GM10266 (cell line): ENCODE measurements at regions not wholly inside any gene's neighbourhood (a gene's known extent, or its start where the extent isn't known, plus 50 kb on each side); places are given as distances from the start of the nearest gene placed in this dataset.

Source experiments
- DNase-seq: peaks from one replicate; pipeline ENCODE4 v3.0.0; 2012; ENCODE audit errors: extremely low spot score
- TF ChIP-seq, protein P1 (sequence below): IDR thresholded peaks from 2 replicates; pipeline ENCODE4 v1.5.1; 2012; ENCODE audit warnings: mild to moderate bottlenecking, low read depth; ENCODE audit not compliant: control insufficient read depth, insufficient read depth; ENCODE audit errors: missing control alignments

DNA sequence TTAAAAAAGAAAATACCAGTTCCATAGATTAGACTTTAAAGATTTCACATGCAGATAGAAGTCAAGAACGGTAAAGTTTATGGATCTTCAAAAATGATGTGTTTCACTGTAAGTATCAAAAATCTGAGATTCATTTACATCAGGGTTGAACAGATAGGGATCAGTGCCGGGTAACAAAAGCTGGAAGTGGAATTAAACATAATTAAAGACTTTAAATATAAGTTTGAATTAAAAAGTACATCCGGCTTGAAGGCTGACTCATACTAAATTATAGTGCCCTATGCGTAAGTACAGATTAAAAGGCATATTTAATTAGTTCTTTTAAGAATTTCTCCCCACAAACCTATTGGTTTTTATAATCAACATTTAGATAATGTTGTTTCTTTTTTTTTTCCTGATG, 312.7 kb downstream of the PRL start:
- DNase-seq: no peak

DNA sequence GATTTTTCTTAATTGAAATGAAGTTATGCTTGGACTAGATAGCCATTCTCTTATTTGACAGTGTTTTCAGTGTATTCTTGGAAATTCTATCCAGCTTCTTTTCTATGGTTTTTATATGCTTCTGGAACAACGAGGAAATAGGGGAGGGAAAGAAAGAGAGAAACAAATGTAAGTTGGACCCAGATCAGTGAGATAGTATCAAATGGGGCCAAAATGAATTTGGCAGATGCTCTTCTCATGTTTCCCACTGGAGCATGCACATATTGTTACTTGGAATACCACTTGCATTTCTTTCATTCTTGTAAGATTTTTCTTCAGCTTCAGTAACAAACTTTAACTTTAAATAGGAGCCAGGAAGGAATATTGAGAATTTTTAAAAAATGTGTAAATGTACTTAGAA, 312.3 kb downstream of the PRL start:
- TF ChIP-seq, protein P1, sequence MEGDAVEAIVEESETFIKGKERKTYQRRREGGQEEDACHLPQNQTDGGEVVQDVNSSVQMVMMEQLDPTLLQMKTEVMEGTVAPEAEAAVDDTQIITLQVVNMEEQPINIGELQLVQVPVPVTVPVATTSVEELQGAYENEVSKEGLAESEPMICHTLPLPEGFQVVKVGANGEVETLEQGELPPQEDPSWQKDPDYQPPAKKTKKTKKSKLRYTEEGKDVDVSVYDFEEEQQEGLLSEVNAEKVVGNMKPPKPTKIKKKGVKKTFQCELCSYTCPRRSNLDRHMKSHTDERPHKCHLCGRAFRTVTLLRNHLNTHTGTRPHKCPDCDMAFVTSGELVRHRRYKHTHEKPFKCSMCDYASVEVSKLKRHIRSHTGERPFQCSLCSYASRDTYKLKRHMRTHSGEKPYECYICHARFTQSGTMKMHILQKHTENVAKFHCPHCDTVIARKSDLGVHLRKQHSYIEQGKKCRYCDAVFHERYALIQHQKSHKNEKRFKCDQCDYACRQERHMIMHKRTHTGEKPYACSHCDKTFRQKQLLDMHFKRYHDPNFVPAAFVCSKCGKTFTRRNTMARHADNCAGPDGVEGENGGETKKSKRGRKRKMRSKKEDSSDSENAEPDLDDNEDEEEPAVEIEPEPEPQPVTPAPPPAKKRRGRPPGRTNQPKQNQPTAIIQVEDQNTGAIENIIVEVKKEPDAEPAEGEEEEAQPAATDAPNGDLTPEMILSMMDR: no peak
- DNase-seq: no peak

More for the DNA sequence above, 312.7 kb downstream of the PRL start:
- TF ChIP-seq, protein P1: no peak

DNA sequence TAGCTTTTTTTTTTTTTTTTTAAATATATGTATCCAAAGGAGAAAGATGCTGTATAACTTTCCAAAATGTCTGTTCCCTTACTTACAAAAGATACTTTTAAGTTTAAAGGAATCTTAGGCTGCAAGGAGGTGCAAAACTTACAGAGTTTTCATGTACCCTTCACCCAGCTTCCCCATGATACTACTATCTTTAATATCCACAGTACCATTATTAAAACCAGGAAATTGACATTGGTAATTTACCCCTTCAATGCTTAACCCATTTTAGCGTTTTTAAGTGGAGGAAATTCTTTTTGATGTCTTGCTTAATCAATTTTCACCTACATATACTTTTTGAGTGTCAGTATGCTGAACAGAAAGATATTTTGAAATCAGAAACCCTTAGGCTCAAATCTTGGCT, 310.9 kb downstream of the PRL start:
- TF ChIP-seq, protein P1: no peak
- DNase-seq: no peak

DNA sequence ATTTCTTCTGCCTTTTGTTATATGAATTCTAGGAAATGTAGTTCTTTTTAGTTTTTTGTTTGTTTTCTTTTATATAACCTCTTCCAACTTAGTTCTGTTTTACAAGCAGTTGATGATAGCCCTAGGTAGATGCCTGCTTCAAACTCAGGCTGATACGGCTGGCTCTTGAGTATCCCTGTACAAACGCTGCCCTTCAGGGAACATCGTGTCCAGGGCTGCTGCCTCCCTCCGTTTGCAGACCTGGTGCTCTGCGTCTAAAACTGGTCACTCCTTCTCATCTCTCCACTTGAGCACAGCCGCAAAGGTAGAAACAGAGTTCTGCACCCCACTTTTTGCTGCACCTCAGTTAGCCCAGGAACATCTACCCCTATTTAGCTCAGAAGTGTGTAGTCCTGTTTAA, 310.1 kb downstream of the PRL start:
- DNase-seq: no peak
- TF ChIP-seq, protein P1: no peak

DNA sequence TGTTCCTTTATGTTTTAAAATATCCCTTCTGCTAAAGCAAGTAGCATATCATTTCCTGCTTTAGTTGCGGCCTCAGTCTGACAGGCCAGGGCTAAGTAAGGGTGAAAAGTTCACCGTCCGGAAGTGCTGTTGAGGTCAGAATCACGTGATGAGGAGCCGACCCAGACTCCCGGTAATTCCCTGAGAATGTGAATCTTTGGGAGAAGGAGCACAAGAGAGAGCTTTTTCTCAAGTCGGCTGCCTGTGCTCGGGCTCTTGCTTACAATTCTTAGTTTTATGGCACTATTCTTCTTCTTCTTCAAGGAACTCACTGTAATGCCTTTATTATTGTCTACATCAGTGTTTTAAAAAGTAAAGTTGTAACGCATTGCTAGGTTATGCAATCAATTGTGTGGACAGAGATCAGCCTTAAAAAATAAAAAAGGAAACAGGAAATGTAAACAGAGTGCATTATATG, 309.3 kb downstream of the PRL start:
- DNase-seq: peak; percentile 12
- TF ChIP-seq, protein P1: no peak

DNA sequence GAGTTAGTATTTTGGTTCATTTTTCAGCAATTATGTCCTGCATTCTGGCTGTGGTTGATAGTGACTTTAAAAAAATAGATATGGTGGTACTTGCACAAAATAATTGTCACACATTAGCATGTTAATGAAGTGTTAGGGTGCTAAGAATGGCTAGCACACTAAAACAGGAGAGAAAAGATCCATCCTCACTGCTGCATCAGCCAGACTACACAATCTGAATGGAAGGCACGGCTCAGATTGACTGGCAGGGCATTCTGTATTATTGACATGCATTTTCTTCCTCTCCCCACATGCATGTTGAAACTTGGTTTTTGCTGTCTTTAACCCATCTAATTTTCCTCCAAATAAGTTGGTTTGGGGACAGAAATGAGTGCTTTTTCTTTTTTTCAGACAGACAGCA, 306.3 kb downstream of the PRL start:
- no peak for DNase-seq
- TF ChIP-seq, protein P1: no peak

DNA sequence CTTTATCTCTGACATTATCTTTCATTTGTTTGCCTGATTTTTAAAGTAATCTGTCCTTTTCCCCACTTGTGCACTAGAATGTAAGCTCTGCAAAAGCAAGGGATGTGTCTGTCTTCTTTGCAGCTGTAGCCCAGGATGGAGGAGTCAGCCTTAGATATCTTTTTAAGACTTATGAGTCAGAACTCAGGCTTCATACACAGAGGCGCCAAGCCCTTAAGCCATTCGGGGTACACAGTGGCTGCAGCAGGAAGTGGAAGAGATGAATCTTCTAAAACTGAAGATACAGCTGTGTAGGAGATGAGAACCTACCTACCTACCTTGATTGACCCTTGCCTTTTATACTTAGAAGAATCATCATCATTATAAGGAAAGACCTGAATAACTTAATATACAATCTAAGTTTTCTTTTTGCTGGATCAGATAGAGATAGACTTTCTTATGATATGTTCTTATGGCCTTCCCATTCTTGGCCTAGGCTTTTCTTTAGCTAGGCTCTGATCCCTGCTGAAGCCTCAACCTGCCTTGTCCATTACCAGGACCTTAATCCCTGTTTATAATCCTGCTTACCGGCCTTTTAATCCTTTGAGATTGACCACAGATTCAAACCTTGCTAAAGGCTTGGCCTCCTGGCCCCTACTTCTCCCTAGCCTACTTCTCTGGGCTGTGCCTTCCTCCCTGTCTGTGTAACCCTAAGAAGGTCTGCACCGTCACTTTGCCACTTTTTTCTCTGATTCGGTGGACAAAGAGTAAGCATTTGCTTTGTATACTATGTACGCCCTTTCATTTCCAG, 304.5 kb downstream of the PRL start:
- TF ChIP-seq, protein P1: no peak
- DNase-seq: no peak
